ENCODE measurements at regions not wholly inside any gene's neighbourhood (a gene's known extent, or its start where the extent isn't known, plus 50 kb on each side); places are given as distances from the start of the nearest gene placed in this dataset.

DNA sequence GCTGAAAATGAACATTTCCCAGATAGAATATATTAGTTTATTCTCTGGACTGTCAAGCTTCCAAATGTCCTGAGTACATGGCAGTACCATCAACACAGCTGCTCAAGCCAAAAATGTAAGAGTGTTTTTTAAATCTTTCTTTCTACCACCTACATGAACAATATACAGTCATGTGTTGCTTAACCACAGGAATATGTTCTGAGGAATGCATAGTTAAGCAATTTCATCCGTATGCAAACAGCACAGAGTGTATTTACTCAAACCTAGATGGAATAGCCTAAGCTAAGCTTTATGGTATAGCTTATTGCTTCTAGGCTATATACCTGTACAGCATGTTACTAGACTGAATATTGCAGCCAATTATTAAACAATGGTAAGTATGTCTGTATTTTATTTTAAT, 561.9 kb upstream of the ADGRL4 start:
- H3K27ac ChIP-seq: no peak overlapping the region
- TF ChIP-seq, protein P1, sequence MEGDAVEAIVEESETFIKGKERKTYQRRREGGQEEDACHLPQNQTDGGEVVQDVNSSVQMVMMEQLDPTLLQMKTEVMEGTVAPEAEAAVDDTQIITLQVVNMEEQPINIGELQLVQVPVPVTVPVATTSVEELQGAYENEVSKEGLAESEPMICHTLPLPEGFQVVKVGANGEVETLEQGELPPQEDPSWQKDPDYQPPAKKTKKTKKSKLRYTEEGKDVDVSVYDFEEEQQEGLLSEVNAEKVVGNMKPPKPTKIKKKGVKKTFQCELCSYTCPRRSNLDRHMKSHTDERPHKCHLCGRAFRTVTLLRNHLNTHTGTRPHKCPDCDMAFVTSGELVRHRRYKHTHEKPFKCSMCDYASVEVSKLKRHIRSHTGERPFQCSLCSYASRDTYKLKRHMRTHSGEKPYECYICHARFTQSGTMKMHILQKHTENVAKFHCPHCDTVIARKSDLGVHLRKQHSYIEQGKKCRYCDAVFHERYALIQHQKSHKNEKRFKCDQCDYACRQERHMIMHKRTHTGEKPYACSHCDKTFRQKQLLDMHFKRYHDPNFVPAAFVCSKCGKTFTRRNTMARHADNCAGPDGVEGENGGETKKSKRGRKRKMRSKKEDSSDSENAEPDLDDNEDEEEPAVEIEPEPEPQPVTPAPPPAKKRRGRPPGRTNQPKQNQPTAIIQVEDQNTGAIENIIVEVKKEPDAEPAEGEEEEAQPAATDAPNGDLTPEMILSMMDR (IDR thresholded peaks at IDR 0.05): no peak
- no peak for TF ChIP-seq ZFX (IDR thresholded peaks at IDR 0.05; ENCODE audit: borderline replicate concordance)

DNA sequence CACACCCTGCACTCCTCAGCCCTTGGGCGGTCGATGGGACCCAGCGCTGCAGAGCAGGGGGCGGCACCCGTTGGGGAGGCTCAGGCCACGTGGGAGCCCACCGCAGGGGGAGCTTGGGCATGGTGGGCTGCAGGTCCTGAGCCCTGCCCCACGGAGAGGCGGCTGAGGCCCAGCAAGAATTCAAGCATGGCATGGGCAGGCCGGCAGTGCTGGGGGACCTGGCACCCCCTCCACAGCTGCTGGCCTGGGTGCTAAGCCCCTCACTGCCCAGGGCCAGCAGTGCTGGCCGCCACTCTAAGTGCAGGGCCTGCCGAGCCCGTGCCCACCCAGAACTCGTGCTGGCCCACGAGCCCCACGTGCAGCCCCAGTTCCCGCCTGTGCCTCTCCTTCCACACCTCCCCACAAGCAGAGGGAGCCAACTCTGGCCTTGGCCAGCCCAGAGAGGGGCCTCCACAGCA, 555.0 kb upstream of the ADGRL4 start:
- H3K27ac ChIP-seq: no peak overlapping the region
- TF ChIP-seq ZFX (IDR thresholded peaks at IDR 0.05; ENCODE audit: borderline replicate concordance): no peak

DNA sequence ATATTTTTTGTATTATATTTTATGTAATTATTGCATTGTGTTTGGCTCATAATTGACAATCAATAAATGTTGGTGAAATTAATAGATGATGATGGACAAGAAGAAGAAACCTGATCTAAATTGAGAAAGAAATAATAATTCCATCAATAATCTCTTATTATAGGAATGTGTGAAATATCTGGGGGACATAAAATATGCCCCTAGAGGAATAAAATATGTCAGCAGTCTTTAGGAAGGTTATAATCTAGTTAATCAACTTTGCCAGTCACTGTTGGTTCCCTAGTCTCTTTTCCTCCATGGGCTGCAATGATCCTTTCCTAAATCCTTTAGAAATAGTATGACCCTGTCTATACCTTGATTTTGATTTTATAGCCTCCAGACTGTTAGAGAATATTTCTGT, 549.7 kb upstream of the ADGRL4 start:
- no peak overlapping the region for H3K27ac ChIP-seq
- TF ChIP-seq ZFX (IDR thresholded peaks at IDR 0.05; ENCODE audit: borderline replicate concordance): no peak
- TF ChIP-seq, protein P1 (IDR thresholded peaks at IDR 0.05): peak; percentile 6; the same call in 1 of the 2 replicates

DNA sequence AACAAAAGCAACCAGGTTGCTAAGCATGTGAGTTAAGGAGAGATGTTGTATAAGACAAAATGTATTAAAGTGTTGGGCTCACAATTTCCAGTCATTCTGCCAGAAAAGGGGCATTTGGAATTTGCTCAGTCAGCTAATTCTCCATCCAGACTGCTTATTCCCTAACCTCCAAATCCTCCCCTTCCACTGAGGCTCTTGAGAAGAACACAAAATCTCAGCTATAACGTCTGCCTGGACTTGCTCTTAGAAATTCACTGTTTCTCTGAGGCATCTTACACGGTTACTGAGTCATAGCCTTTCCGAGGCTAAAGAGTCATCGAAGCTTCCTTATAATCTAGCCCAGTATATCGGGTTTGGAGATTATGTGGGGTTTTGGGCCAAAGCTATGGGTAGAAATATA, 548.2 kb upstream of the ADGRL4 start:
- no peak overlapping the region for H3K27ac ChIP-seq
- TF ChIP-seq, protein P1 (IDR thresholded peaks at IDR 0.05): no peak
- no peak for TF ChIP-seq ZFX (IDR thresholded peaks at IDR 0.05; ENCODE audit: borderline replicate concordance)

DNA sequence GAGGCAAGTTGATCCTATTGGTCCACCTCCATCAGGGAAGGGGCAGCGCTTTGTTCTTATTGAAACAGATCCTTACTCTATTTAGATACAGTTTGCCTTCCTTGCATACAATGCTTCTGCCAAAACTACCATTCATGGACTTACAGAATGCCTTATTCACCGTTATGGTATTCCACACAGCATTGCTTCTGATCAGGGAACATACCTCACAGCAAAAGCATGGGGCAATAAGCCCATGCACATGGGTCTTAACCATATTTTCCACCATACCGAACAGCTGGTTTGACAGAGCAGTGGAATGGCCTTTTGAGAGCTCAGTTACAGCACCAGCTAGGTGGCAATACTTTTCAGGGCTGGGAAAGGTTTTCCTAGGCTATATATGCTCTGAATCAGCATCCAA, 544.8 kb upstream of the ADGRL4 start:
- H3K27ac ChIP-seq: no peak overlapping the region
- TF ChIP-seq ZFX (IDR thresholded peaks at IDR 0.05; ENCODE audit: borderline replicate concordance): no peak
- TF ChIP-seq, protein P1 (IDR thresholded peaks at IDR 0.05): no peak

DNA sequence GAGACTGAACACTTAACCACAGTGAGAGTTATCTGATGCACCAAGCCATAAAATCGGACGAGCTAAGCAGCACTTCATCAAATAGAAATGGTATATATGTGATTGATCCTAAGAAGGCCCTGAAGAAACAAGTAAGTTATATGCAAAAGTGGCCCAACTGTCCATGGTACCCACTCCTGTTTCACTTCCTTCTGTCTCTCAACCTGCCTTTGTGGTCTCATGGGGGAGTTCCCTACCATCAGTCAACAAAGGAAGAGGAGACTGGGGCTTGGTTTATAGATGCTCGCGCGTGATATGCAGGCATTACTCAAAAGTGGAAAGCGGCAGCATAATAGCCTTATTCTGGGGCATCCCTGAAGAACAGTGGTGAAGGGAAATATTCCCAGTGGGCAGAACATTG, 543.9 kb upstream of the ADGRL4 start:
- no peak overlapping the region for H3K27ac ChIP-seq
- TF ChIP-seq ZFX (IDR thresholded peaks at IDR 0.05; ENCODE audit: borderline replicate concordance): no peak
- TF ChIP-seq, protein P1 (IDR thresholded peaks at IDR 0.05): no peak

DNA sequence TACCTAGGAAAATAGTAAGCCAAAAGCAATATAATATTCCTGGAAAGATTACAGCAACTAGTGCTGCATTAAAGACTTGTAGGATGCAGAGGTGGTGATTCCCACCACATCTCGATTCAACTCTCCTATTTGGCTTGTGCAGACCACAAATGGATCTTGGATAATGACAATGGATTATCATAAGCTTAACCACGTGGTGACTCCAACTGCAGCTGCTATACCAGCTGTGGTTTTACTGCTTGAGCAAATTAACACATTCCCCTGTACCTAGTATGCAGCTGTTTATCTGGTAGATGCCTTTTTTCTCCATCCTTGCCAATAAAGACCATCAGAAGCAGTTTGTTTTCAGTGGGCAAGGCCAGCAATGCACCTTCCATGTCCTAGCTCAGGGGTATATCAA, 542.7 kb upstream of the ADGRL4 start:
- TF ChIP-seq ZFX (IDR thresholded peaks at IDR 0.05; ENCODE audit: borderline replicate concordance): no peak
- TF ChIP-seq, protein P1 (IDR thresholded peaks at IDR 0.05): no peak
- H3K27ac ChIP-seq: no peak overlapping the region

DNA sequence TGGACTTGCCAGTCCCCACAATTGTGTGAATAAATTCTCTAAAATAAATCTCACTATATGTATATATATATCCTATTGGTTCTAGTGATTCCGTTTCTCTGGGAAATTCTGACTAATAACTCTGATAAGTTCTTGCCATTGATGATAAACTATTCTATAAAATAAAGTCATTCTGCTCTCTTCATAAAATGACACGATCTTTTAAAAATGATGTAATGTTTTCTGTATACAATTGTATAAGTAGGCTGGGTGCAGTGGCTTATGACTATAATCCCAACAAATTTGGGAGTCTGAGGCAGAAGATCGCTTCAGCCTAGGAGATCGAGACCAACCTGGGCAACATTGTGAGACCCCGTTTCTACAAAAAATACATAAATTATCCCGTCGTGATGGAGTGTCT, 541.0 kb upstream of the ADGRL4 start:
- no peak for TF ChIP-seq ZFX (IDR thresholded peaks at IDR 0.05; ENCODE audit: borderline replicate concordance)
- TF ChIP-seq, protein P1 (IDR thresholded peaks at IDR 0.05): no peak
- no peak overlapping the region for H3K27ac ChIP-seq
